SHP77 (cell line): ENCODE measurements at regions not wholly inside any gene's neighbourhood (a gene's known extent, or its start where the extent isn't known, plus 50 kb on each side); places are given as distances from the start of the nearest gene placed in this dataset.
"Not testable (repeated sequence)": the region's sequence is repeated elsewhere in the genome, so short reads cannot be mapped to it uniquely, and the experiment has no call there.

Experiments used
- DNase-seq, 2 experiments: peaks; one replicate each; lab custom pipeline; 2025; lab: John Stamatoyannopoulos, UW

- DNase-seq: no peak
Observed at GRCh38 chr11:115663790-115664189, 159.6 kb upstream of the CADM1 start.

DNA sequence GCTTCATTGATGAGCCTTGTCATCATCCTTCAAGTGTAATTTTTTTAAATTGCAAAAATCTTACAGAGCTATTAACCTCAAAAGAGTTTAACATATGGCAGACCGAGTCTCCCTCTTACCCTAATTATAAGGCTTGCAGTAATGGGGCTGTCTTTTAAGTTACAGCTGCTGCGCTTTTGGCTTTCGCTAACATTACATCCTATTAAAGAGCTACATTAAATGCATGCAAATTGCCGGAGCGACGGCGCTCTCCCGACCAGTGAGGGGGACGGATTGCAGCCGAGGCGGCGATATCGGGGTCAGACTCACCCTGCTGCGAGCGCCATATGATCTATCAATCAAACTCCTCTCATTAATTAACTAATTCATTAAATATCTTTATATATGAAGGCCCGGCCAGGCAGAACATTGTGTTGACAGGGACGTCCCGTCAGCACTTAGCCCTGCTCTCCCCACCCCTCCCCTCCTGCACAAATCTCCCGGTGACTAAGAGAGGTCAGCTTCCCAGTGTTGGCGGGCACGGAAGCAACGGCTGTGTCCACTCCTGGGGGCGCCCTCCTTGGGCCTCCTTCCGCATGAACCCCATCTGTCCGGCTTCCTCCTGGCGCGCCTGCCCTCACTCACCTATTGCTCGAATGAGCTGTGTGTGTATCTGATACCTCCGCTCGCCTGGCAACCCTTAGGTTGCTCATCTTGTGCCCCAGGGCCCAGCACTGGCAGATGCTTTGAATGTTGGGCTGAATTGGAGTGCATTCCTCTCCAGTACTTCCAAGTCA is 156.0 kb upstream of the CADM1 start:
- no peak for DNase-seq

DNA sequence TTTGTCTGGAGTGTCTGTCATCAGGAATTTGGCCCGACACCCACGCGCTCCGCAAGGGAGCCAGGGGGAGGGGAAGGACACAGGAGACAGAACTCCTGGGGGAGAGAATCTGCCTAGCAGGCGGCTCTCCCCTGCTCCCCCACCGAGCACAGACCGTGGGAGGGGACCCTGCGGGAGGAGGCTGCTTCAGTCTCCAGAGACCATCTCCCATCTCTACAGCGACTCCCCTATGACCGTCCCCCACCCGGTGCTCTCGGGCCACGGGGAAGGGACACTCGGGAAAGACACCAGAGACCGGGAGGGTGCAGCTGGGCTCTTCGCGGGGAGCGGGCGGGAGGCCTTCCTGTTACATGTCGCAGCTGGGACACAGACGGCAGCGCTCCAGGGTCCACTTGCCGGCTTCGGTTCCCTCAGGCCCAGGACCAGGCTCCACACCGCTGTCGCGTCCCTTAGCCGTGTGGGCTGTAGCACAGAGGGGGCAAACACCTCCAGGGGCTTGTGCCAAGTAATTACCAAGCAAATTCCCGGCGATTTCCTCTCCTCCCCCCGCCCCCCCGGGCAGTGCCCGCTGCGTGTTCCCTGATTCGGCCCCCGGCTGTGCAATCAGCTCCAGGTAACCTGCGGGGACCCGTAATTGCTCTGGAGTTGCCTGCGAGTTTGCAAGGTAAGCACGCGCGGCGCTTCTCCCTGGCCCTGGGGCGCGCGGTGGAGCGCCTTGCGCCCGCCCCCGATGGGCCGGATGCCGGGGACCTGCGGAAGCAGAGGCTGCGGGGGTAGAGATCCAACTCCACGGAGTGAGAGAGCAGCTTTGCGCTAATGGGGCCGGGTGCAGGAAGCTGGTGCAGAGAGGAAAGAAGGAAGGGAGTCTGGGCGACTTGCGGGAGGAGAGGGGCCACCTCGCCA is 155.1 kb upstream of the CADM1 start:
- no peak for DNase-seq

DNA sequence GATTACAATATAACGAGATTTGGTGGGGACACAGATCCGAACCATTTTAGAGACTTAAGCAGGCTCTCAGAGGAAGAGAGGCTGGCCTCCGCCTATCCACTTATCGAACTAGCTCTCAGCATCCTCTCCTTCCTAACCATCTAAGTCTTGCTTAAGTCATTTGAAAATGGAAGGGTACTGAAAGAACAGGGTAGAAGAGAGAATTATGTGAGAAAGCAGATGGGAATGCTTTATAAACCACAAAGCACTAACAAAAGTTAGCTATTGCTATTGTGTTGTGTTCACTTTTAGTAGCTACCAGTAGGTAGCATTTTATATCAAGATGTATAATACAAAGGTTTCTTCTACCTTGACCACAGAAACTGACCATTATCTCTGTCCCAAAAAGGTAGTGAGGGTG is 153.4 kb upstream of the CADM1 start:
- no peak for DNase-seq

DNA sequence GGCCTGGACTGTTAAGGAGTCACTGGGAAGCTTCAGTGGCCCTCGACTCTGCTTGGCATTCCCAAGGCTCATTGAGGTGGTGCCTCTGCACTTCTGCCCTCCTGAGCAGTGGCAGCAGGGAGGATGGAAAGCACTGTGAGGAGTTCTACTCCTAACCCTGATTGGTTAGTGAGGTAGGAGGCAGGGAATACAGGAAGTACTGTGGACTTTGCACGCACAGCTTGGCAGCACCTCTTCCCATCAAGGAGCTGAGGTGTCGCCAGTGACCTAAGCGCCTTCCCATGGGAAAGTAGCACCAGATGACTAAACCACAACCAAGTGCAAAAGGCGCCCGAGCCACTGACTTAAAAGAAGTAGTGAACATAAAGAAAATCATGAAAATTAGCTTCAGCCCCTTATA is 152.5 kb upstream of the CADM1 start:
- DNase-seq: no peak

DNA sequence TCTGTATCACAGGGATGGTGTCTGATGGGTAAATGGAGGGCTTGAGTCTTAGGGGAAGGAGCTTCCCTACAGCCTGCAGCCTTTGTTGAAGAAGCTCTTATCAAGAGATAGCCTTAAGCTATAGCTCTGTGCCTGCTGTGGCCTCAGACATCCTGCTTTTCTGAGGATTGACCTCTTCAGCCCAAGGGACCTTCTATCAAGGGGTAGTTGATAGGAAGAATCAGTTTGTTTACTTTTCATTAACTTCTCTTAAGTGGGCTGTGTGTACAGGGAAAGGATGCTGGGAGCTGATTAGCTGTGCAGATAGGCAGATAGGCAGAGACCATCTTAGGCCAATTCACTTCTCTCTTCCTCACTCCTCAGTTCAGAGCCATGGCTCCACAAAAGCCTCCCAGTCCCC is 151.8 kb upstream of the CADM1 start:
- no peak for DNase-seq

DNA sequence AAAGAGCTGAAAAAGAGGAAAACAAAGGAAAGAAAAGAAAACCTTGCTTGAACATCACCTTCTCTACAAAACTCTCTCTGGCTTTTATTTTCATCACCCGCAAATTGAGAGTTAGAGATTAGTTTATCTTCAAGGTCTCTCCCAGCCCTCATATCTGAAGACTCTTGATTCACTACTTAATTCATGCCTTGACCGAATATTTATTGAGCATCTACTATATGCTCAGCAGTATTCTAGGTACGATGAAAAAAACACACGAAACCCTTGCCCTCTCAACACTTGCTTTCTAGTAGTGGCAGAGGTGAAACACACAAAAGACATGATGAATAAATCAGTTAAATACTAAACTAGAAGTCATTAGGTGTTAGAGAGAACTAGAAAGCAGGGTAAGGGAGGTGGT is 150.6 kb upstream of the CADM1 start:
- no peak for DNase-seq

GRCh38 chr11:115653926-115654325 is 149.7 kb upstream of the CADM1 start:
- no peak for DNase-seq

- no peak for DNase-seq
Observed at GRCh38 chr11:115653076-115653475, 148.9 kb upstream of the CADM1 start.

DNA sequence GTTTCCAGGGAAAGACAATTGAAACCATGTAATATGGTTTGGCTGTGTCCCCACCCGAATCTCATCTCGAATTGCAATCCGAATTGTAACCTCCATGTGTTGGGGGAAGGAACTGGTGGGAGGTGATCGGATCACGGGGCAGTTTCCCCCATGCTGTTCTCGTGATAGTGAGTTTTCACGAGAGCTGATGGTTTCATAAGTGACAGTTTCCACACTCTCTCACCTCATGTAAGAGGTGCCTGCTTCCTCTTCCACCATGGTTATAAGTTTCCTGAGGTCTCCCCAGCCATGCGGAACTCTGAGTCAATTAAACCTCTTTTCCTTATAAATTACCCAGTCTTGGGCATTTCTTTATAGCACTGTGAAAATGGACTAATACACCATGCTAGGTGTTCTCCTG is 148.3 kb upstream of the CADM1 start:
- no peak for DNase-seq

GRCh38 chr11:115652094-115652493 is 147.9 kb upstream of the CADM1 start:
- DNase-seq: no peak

GRCh38 chr11:115649461-115649860 is 145.2 kb upstream of the CADM1 start:
- no peak for DNase-seq

DNA sequence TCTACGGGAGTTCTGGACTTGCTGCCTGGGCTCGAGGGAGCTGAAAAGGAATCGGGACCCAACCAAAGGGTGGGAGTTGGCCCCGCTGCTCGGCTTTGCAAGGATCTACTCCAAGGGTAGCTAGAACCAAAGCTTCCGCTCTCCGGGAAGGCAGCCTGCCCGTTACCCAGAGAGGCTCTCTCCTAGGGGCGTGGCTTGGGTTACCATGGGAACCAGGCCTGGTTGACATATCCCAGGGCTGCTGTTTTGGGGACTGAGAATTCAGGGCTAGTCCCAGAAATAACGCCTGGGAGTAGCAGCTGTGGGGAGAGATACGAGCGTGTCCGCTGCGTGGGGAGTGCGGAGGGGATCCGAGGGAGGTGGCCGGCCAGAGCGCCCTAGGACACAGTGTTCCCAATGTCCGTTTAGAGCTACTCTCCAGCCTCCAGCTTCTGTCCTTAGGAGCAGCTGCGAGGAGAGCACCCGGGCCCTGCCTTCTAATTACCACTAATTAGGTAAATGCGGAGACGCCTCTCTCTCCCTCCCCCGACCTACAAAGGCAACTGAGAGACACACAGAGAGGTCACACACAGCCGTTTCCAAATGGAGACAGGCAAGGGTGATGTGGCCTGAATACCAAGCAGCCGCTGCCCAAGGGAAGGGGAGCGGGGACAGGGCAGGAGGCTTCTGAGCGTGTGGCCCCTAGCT is 141.6 kb upstream of the CADM1 start:
- no peak for DNase-seq

- no peak for DNase-seq
Observed at GRCh38 chr11:115644856-115645255, 140.6 kb upstream of the CADM1 start.

DNA sequence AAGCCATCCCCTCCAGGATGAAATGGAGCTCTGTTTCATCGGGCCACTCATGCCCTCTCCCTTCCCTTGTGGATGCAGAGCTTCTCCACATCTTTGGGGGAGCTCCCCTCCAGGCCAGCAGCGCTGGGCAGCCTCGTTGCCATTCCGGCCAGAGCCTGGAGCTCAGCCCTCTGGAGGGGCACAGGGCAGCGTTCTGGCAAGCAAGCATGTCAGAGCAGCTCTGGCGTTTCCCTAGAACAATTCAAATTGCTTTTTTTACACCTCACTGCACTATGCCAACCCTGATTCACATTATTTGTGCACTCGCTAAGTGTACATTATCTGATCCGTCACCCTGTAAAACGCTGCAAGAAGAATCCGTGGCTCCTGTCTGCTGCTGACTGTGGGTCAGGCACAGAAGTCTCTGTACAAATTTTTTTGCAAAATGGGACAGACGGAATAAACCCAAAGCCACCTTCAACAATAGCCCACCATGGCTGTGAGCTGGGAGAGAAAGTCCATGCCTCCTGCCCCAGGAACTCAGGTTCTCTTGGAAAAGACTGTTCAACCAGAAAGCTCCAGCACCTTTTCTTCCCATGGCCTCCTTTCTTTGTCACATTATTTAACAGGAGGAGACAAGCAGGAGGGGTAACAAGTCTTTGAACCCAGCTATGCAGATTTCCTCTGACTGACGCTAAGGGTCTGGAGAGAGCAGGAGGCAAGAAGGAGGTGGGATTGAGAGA is 139.5 kb upstream of the CADM1 start:
- no peak for DNase-seq

DNA sequence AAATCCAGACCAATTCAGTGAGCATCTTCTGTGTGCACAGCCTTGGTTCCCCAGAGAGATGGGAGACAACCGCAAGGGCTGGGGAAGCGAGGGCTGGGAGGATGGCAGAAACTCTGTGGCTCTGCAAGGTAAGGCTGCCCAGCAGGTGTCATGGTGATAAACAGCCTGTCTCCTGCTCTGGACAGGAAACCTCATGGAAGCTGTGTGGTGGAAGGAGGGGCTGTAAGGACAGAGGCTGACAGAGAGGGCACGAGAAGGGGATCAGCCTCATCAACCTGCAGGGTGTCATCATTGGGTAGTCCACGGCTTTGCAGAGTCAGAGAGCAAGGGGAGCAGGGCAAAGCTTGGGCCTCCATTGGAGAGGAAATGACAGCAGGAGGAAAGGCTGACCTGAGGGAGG is 138.4 kb upstream of the CADM1 start:
- no peak for DNase-seq

DNA sequence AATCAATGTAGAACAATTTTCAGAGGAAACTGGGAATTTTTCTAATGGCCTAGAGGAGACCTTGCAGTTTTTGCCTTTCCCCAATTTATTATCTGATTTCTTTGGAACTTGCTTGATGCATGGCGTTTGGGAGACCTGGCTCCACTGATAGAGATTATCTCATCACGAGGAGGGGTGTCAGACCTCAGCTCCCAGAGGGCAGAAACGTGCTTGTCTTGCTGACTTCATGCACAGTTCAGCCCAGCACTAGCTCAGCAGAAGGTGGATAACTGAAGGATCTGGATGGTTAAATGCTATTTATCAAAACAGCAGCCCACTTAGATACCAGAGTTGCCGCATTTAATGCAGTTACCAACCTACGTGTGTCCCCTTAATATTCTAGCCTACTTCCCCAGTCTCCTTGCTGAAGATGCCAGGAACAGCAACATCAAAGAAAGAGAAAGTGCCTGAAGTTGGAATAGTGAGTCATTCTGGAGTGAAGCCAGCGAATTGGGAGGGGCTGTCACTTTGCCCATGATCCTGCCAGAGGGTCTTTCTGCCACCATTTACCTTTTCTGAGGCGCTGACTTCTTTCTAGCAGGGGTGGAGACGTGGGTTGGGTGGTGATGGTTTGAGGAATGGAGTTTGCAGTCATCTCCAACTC is 133.5 kb upstream of the CADM1 start:
- no peak for DNase-seq

GRCh38 chr11:115636753-115637527 is 132.7 kb upstream of the CADM1 start:
- DNase-seq: no peak

DNA sequence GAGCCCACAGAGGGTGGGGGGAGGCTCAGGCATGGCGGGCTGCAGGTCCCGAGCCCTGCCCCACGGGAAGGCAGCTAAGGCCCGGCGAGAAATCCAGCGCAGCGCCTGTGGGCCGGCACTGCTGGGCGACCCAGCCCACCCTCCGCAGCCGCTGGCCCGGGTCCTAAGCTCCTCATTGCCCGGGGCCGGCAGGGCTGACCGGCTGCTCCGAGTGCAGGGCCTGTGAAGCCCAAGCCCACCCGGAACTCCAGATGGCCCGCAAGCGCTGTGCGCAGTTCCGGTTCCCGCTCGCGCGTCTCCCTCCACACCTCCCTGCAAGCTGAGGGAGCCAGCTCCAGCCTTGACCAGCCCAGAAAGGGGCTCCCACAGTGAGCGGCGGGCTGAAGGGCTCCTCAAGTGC is 129.8 kb upstream of the CADM1 start:
- not testable (repeated sequence) for DNase-seq

- DNase-seq: no peak
Observed at GRCh38 chr11:115632061-115632460, 127.8 kb upstream of the CADM1 start.

- no peak for DNase-seq
Observed at GRCh38 chr11:115631609-115632008, 127.4 kb upstream of the CADM1 start.
